Amygdala (tissue), 56 donors: ENCODE measurements at regions not wholly inside any gene's neighbourhood (a gene's known extent, or its start where the extent isn't known, plus 50 kb on each side); places are given as distances from the start of the nearest gene placed in this dataset.
"Not testable (repeated sequence)": the region's sequence is repeated elsewhere in the genome, so short reads cannot be mapped to it uniquely, and the experiment has no call there.

ENCODE experiments used
- DNase-seq, 56 donors: peaks; one replicate each; lab custom pipeline; 2025; lab: John Stamatoyannopoulos, UW

DNA sequence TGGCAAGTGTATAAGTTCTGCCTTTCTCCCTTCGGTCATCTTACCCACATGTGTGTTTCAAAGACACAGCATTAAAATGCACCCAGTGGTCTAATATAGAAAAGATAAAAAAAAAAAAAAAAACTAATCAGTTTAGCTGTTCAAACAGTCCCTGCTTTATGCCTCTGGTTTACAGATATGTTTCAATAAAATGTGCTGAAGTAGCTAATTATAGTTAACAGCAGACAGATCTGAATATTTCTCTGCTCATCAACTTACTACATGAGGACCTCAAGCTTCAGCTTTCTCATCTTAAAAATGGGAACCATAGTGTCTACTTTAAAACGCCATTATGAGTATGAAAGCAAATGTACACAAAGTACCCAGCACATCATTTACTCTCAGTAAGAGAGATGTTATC lies 280.6 kb upstream of the DEFB112 start:
- no peak for DNase-seq

DNA sequence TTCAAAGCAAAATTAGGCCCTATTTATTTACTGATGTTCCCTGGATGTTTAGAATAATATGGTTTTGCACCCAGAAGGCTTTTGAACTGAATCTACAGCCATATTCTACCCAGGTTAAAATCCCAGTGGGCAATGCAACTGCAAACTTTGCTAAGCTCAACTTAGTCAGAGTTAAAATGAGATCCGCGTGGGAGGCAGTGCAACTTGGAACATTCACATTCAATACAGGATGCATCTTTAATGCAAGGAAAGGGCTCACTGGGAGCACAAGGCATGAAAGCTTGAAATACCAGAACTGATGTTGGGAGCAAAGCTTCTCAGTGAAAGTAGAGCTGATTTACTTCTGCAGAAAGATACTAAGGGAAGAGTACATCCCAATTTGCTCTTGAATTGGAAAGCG lies 281.2 kb upstream of the DEFB112 start:
- no peak for DNase-seq

DNA sequence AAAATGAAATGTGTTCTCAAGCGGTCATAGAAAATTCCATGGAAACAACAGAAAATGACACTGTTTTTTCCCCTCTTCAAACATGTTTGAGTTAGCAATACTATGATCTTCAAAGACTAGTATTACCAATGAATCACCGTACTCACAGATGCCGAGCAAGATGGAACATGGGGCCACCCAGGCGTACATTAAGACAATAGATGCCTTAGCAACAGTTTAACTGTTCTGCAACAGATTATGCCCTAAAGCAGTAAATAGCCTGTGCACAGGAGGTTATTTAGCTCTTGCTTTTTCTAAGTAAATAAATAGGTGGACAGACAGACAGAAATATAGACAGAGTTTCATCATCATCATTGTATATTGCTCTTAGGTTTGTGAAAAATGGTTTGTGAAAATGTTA lies 284.0 kb upstream of the DEFB112 start:
- DNase-seq, result no peak

GRCh38 chr6:50337532-50338122 lies 287.9 kb upstream of the DEFB112 start:
- no peak for DNase-seq

DNA sequence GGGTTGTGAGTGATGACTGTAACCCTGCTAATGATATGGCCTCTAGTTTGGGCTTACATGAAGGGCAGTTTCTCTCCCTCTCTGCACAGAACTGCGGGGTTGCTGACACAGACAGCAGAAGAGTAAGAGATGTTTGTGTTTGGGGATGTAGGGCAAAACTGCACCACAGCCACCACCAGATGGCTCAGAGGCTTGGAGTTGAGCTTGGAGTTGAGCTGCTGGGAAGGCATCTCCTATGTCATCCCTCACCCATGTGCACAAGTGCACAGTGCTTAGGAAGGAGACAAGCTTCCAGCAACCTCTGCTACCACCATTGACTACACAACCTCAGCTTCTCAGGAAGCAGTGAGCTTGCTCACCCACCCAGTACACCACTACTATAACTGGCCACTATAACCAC lies 303.9 kb upstream of the DEFB112 start:
- DNase-seq, result no peak

DNA sequence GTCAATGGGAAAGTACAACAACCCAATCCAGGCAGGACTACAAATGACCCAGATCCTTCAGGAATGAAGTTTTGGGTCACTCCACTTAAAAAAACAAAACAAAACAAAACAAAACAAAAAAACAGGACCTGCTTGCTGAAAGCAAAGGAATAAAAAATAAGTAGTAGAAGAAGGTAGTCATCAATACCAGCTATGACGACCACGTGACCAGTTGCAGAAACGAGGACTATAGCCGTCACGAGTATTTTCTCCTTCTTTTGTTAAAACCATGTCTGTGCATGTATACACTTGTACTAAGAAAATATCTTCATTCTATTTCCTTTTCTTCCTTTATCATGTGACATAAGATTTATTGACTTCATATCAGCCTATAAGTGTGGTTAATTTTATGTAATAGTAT lies 308.4 kb upstream of the DEFB112 start:
- DNase-seq, result no peak

DNA sequence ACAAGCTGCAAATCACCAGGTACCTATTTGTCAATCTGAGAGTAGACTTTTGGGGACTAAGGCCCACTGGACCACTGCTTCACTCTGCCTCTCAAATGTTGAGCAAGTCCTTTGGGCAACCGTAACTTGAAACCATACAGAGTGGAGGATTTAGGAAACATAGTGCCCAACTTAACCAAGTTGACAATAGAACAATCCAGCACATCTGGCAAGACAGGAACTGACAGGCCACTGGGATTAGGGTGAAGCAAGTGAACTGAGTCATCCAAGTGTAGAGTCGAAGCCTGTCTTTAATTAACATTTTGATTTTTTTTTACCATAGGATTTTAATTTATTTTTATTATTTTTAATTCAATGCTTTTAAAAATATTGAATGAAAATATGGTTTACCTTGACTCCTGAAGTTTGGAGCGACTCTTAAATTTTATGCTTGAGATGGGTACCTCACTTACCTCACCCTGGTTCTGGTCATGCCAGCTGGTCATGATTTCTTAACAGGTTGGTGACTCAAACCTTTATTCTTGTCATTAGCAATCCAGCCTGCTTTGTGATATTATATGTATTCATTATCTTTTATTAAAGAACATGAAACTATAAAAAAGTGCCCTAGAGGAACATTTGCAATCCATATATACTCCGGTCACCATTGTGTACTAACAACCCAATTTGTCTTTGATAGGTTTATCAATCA lies 312.1 kb upstream of the DEFB112 start:
- DNase-seq, result no peak

- no peak for DNase-seq
Measured at GRCh38 chr6:50362706-50363105, 313.0 kb upstream of the DEFB112 start.

- no peak for DNase-seq
Measured at GRCh38 chr6:50369996-50370395, 320.3 kb upstream of the DEFB112 start.

- DNase-seq, result peak in 12 of 56 donors; percentile 0 to 42 (median 6)
Measured at GRCh38 chr6:50380406-50381098, 330.8 kb upstream of the DEFB112 start.

DNA sequence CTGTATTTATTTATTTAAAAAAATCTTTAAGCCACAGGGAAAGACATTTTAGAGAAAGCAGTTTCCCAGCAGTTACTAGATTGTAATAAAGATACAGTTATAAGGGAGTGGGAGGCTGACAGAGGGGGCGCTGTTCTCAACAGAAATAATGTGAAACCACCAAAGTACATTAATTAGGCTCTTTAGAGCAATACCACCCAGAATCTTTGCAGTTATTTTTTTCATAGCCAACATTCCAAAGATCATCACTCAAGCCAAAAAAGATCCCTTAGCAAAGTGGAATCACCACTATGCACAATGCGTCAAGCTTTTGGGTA lies 331.3 kb upstream of the DEFB112 start:
- DNase-seq, result peak in 3 of 56 donors; percentile 2 to 21 (median 15)

- peak in 5 of 56 donors; percentile 0 to 14 (median 3) for DNase-seq
Measured at GRCh38 chr6:50390416-50390815, 322.9 kb upstream of the TFAP2D start.

- DNase-seq, result not testable (repeated sequence)
Measured at GRCh38 chr6:50394139-50394538, 319.2 kb upstream of the TFAP2D start.

DNA sequence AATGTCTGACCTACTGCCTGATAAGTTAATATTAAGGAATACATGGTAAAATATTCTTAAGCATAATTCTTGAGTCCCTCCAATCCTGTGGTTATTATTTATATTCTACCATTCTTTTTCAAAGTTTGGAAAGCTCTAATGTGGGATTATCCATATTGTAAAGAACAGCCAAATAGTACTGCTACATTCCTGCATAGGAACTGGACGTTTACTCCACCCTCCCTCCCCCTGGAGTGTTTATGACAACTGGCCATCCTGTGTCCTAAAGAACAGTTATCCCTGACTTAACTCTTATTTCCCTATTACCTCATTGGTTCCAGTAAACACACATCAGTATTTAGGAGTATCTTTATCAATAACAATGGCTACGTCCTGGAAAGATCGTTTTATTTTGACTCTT lies 308.7 kb upstream of the TFAP2D start:
- no peak for DNase-seq

- DNase-seq, result no peak
Measured at GRCh38 chr6:50410579-50410978, 302.7 kb upstream of the TFAP2D start.

DNA sequence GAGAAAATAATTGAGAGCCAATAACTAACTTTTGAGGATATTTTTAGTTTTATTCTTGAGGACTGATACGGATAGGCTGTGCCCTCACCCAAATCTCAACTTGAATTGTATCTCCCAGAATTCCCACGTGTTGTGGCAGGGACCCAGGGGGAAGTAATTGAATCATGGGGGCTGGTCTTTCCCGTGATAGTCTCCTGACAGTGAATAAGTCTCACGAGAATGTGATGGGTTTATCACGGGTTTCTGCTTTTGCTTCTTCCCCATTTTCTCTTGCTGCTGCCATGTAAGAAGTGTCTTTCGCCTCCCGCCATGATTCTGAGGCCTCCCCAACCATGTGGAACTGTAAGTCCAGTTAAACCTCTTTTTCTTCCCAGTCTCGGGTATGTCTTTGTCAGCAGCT lies 292.3 kb upstream of the TFAP2D start:
- DNase-seq, result not testable (repeated sequence)

- DNase-seq, result no peak
Measured at GRCh38 chr6:50427267-50427666, 286.1 kb upstream of the TFAP2D start.

GRCh38 chr6:50437901-50438300 lies 275.4 kb upstream of the TFAP2D start:
- DNase-seq, result no peak

DNA sequence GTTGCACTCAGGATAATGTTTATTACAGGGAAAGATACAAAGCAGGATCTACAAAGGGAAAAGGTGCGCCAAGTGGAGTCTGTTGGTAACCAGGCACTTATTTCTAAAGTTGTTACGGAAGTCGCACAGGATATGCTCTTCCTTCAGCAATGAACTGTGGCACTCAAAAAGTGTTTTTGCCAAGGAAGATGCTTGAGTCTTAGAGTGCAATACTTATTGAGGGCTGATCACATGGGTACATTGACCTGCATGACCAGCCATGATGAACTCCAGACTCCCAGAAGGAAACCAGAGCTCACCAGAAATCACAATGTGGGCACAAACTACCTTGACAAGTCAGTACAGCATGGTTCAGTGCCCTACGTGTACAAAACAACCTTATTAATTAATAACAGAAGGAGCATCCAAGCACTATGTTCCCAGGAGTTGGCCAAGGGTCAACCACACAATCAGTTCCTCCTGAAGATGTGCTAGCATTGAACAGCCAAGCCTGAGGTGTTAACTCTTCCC lies 270.7 kb upstream of the TFAP2D start:
- DNase-seq, result no peak

GRCh38 chr6:50443144-50443543 lies 270.2 kb upstream of the TFAP2D start:
- no peak for DNase-seq

GRCh38 chr6:50449128-50449527 lies 264.2 kb upstream of the TFAP2D start:
- no peak for DNase-seq

GRCh38 chr6:50451826-50452400 lies 261.4 kb upstream of the TFAP2D start:
- DNase-seq, result no peak
